ENCODE measurements at regions not wholly inside any gene's neighbourhood (a gene's known extent, or its start where the extent isn't known, plus 50 kb on each side); places are given as distances from the start of the nearest gene placed in this dataset.

DNA sequence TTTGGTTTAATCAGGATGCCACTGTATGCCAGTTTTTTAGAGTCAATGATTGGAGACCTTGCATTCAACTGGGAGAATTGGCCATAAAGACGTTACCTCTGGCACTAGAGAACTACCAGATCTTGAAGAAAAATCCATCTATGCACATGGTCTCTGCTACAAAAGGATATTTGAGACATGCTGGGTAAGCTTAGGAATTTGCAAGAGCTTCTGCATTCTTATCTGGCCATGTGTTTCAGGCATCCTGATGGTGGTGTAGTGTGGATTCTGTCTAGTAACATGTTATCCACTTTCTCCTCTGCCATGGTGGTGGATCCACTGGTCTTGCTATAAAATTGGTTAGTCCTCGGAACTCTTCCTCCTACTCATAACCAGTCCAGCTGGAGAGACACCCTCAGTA is 185.3 kb upstream of the WDFY3 start:
- TF ChIP-seq EZH2 (IDR thresholded peaks at IDR 0.05; ENCODE audit: insufficient read depth, poor library complexity, severe bottlenecking) = no peak
- TF ChIP-seq EZH2phosphoT487 (IDR thresholded peaks at IDR 0.05; ENCODE audit: insufficient read depth, low read depth) = no peak
